ENCODE measurements at regions not wholly inside any gene's neighbourhood (a gene's known extent, or its start where the extent isn't known, plus 50 kb on each side); places are given as distances from the start of the nearest gene placed in this dataset.

DNA sequence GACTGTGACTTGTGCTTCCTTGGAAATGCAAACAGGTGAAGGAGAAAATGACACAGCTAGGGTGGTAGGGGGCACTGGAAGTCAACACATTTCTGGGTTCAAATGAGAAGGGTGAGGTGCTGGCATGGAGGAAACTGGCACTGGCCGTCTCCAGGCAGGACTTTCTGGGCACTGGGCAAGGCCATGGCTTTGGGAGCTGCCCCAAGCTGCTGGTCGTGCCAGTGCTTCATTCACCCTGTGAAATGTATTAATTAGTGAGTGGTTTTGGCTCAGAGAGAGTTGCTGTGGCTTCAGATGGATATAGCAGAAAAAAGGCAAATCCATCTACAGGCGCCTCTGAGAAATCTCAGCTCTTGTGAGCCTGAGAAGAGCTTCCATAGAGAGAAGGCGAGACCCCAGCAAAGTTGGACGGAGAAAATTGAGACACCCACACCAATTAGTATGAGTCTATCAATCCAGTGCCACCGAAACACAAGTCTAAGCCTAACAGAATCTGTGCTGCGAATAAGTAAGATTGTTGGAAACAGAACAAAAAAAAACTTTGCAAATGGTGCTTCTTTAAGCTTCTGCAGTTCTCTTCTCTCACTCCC is 202.1 kb upstream of the TNP1 start:
- TF ChIP-seq, protein P1, sequence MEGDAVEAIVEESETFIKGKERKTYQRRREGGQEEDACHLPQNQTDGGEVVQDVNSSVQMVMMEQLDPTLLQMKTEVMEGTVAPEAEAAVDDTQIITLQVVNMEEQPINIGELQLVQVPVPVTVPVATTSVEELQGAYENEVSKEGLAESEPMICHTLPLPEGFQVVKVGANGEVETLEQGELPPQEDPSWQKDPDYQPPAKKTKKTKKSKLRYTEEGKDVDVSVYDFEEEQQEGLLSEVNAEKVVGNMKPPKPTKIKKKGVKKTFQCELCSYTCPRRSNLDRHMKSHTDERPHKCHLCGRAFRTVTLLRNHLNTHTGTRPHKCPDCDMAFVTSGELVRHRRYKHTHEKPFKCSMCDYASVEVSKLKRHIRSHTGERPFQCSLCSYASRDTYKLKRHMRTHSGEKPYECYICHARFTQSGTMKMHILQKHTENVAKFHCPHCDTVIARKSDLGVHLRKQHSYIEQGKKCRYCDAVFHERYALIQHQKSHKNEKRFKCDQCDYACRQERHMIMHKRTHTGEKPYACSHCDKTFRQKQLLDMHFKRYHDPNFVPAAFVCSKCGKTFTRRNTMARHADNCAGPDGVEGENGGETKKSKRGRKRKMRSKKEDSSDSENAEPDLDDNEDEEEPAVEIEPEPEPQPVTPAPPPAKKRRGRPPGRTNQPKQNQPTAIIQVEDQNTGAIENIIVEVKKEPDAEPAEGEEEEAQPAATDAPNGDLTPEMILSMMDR (IDR thresholded peaks at IDR 0.05): no peak
- no peak for TF ChIP-seq EZH2 (IDR thresholded peaks at IDR 0.05; ENCODE audit: borderline replicate concordance, insufficient read depth, low read depth, low read length, poor library complexity, severe bottlenecking)
- no peaks in the 10 kb centered on the region for H3K27me3 ChIP-seq (replicated peaks in 1 of 4; ENCODE audit: control extremely low read depth in 1 of 4, control insufficient read depth in 3 of 4, insufficient read depth in 4 of 4, low read length in 3 of 4)
- intact Hi-C loops (cut with micrococcal nuclease): no loop called here
- H3K4me3 ChIP-seq (ENCODE audit: control extremely low read depth in 1 of 5, extremely low read depth in 1 of 5, insufficient read depth in 1 of 5, low read depth in 2 of 5, low read length in 4 of 5): no peak overlapping the region
- H3K36me3 ChIP-seq (replicated peaks in 1 of 2; ENCODE audit: control extremely low read depth in 1 of 2, control insufficient read depth in 1 of 2, extremely low read depth in 1 of 2, insufficient read depth in 2 of 2, low read length in 1 of 2): no peaks in the 10 kb centered on the region
- WGBS (ENCODE audit: insufficient coverage): 90% methylated on average over 6 of the region's 7 CpGs
- ChIA-PET CTCF (no interaction called here), POLR2A (no interaction called here)
- H3K4me2 ChIP-seq (replicated peaks; ENCODE audit: low read depth, low read length, poor library complexity, severe bottlenecking): no peak overlapping the region
- no peak overlapping the region for H3K9ac ChIP-seq (ENCODE audit: low read length)
- no peaks in the 10 kb centered on the region for H3K9me3 Mint-ChIP-seq (ENCODE audit: insufficient read depth)
- no peak overlapping the region for H3K27ac Mint-ChIP-seq
- no peak overlapping the region for H2AFZ ChIP-seq (ENCODE audit: insufficient read depth, low read depth, low read length, poor library complexity, severe bottlenecking)
- H3K4me3 Mint-ChIP-seq: no peak overlapping the region
- H4K20me1 ChIP-seq (ENCODE audit: control insufficient read depth, insufficient read depth, low read length, poor library complexity, severe bottlenecking): no peaks in the 10 kb centered on the region
- no peak for DNase-seq
- peaks cover 29% of the 10 kb centered on the region for H3K27me3 Mint-ChIP-seq
- H3K27ac ChIP-seq (ENCODE audit: low read length in 2 of 2): no peak overlapping the region
- no peaks in the 10 kb centered on the region for H3K4me1 ChIP-seq (ENCODE audit: control insufficient read depth in 2 of 2, insufficient read depth in 2 of 2, low read length in 2 of 2)
- no peak for ATAC-seq (ENCODE audit: low read depth)
- H3K9me3 ChIP-seq (ENCODE audit: control extremely low read depth in 1 of 3, control insufficient read depth in 2 of 3, insufficient read depth in 1 of 3, low read length in 2 of 3): peaks cover 0 to 10% (median 0%) of the 10 kb centered on the region in 3 donors
- no peaks in the 10 kb centered on the region for H3K79me2 ChIP-seq (ENCODE audit: control insufficient read depth, insufficient read depth, low read length)
- no peaks in the 10 kb centered on the region for H3K4me1 Mint-ChIP-seq

DNA sequence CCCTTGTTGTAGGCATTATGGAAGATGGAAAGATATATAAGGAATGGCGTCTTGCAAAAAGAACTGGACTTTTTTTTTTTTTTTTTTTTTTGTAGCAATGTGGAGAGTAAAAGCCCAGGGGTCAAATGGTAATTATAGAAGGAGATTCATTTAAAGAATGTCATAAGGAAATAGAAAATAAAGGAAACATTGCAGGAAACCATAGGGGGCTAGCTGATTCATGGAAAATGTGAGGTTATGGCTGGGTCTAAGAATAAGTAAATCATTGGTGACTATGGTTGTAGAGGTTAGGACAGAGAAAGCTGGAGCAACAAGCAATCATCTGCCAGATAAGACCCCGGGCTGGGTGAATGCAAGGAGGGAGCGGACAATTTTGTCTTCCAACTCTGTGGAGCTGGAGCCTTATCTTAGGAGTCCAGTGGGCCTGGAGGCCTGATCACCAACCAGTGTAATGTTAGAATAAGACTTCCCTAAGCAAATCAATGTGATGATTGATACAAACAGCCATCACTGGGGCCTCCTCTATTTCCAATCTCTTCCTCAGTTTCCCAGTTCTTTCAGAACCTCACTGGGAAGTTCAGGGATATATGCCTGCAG is 201.2 kb upstream of the TNP1 start:
- no peak overlapping the region for H2AFZ ChIP-seq (ENCODE audit: insufficient read depth, low read depth, low read length, poor library complexity, severe bottlenecking)
- CTCF ChIA-PET: no interaction called here
- WGBS (ENCODE audit: insufficient coverage): 81% methylated on average over 3 of the region's 3 CpGs
- no peaks in the 10 kb centered on the region for H3K4me1 ChIP-seq (ENCODE audit: control insufficient read depth in 2 of 2, insufficient read depth in 2 of 2, low read length in 2 of 2)
- Mint-ChIP-seq H3K27ac (no peak overlapping the region), H3K4me3 (no peak overlapping the region), H3K9me3 (ENCODE audit: insufficient read depth) (no peaks in the 10 kb centered on the region), H3K27me3 (peaks cover 21% of the 10 kb centered on the region), H3K4me1 (no peaks in the 10 kb centered on the region)
- H3K9ac ChIP-seq (ENCODE audit: low read length): no peak overlapping the region
- H3K79me2 ChIP-seq (ENCODE audit: control insufficient read depth, insufficient read depth, low read length): no peaks in the 10 kb centered on the region
- intact Hi-C loops (cut with micrococcal nuclease): no loop called here
- POLR2A ChIA-PET: no interaction called here
- H3K27ac ChIP-seq (ENCODE audit: low read length in 2 of 2): no peak overlapping the region
- TF ChIP-seq, protein P1 (IDR thresholded peaks at IDR 0.05): no peak
- no peak for TF ChIP-seq EZH2 (IDR thresholded peaks at IDR 0.05; ENCODE audit: borderline replicate concordance, insufficient read depth, low read depth, low read length, poor library complexity, severe bottlenecking)
- ATAC-seq (ENCODE audit: low read depth) (no peak), DNase-seq (no peak)
- H3K9me3 ChIP-seq (ENCODE audit: control extremely low read depth in 1 of 3, control insufficient read depth in 2 of 3, insufficient read depth in 1 of 3, low read length in 2 of 3): peaks cover 0 to 3% (median 0%) of the 10 kb centered on the region in 3 donors
- H3K36me3 ChIP-seq (replicated peaks in 1 of 2; ENCODE audit: control extremely low read depth in 1 of 2, control insufficient read depth in 1 of 2, extremely low read depth in 1 of 2, insufficient read depth in 2 of 2, low read length in 1 of 2): no peaks in the 10 kb centered on the region
- H3K4me3 ChIP-seq (ENCODE audit: control extremely low read depth in 1 of 5, extremely low read depth in 1 of 5, insufficient read depth in 1 of 5, low read depth in 2 of 5, low read length in 4 of 5): no peak overlapping the region
- H3K27me3 ChIP-seq (replicated peaks in 1 of 4; ENCODE audit: control extremely low read depth in 1 of 4, control insufficient read depth in 3 of 4, insufficient read depth in 4 of 4, low read length in 3 of 4): no peaks in the 10 kb centered on the region
- no peak overlapping the region for H3K4me2 ChIP-seq (replicated peaks; ENCODE audit: low read depth, low read length, poor library complexity, severe bottlenecking)
- no peaks in the 10 kb centered on the region for H4K20me1 ChIP-seq (ENCODE audit: control insufficient read depth, insufficient read depth, low read length, poor library complexity, severe bottlenecking)
